GM12878 (cell line): ENCODE measurements at regions not wholly inside any gene's neighbourhood (a gene's known extent, or its start where the extent isn't known, plus 50 kb on each side); places are given as distances from the start of the nearest gene placed in this dataset.

Experiments
- ATAC-seq: fragments of 200-7000 bp; cut with Tn5 transposase; 3 replicates; pipeline ENCODE4 v1.9.1; 2020; ENCODE audit warnings: mild to moderate bottlenecking, moderate library complexity
- BruUV-seq: library from RNA; stranded (reverse); fragments of 400-500 nt; replicated peaks from 2 replicates; lab custom pipeline; 2021; lab: Mats Ljungman, UMichigan
- CTCF ChIA-PET: fragments of 300-600 bp; sonication (Branson Sonifier 250); formaldehyde crosslinking; extraction: SDS; loops from one replicate; lab custom pipeline; 2021; ENCODE audit warnings: inconsistent platforms; lab: Yijun Ruan, JAX
- POLR2A ChIA-PET: fragments of 350-600 bp; formaldehyde crosslinking; extraction: SDS; loops from one replicate; lab custom pipeline; 2021; ENCODE audit warnings: inconsistent platforms; lab: Charles Lee
- RAD21 ChIA-PET: fragments of 300-600 bp; sonication (Branson Sonifier 250); formaldehyde crosslinking; loops from one replicate; lab custom pipeline; 2023; ENCODE audit warnings: antibody characterized with exemption; ENCODE audit not compliant: unreplicated experiment; lab: Charles Lee
- SMC1A ChIA-PET: fragments of 300-600 bp; sonication (Branson Sonifier 250); formaldehyde crosslinking; loops from one replicate; lab custom pipeline; 2023; ENCODE audit not compliant: unreplicated experiment, uncharacterized antibody; lab: Charles Lee
- DNase-seq: peaks from one replicate; pipeline ENCODE4 v3.0.0-alpha.2; 2011; ENCODE audit warnings: low read depth, low spot score
- FAIRE-seq: peaks from 3 replicates; lab custom pipeline; 2011; peaks lifted over from hg19 to GRCh38; lab: Jason Lieb, UNC
- H2AFZ ChIP-seq: 2 replicates; pipeline ENCODE4 v1.6.0; 2011; ENCODE audit warnings: low read depth, low read length, control low read depth; ENCODE audit not compliant: control insufficient read depth
- H3K27ac ChIP-seq: 2 replicates; pipeline ENCODE4 v1.5.1; 2011; ENCODE audit warnings: control low read depth; ENCODE audit not compliant: control insufficient read depth, insufficient read depth
- H3K27me3 ChIP-seq, 2 experiments: replicated peaks in 1 of 2; 2 replicates each; pipeline versions ENCODE4 v1.6.0 to v1.6.1; 2011; ENCODE audit warnings: low read length in 1 of 2; ENCODE audit not compliant: control insufficient read depth in 2 of 2, insufficient read depth in 2 of 2
- H3K36me3 ChIP-seq, 2 experiments: 2 replicates each; pipeline ENCODE4 v1.5.1; 2011; ENCODE audit warnings: low read length in 1 of 2; ENCODE audit not compliant: control insufficient read depth in 2 of 2, insufficient read depth in 2 of 2
- H3K4me1 ChIP-seq: 2 replicates; pipeline ENCODE4 v1.6.1; 2011; ENCODE audit warnings: mild to moderate bottlenecking, low read length, moderate library complexity, mixed read lengths; ENCODE audit not compliant: control insufficient read depth, insufficient read depth
- H3K4me2 ChIP-seq: 2 replicates; pipeline ENCODE4 v1.6.0; 2011; ENCODE audit warnings: control low read depth; ENCODE audit not compliant: control insufficient read depth, insufficient read depth
- H3K4me3 ChIP-seq: fragments of 200-600 bp; sonication (generic); 2 replicates; pipeline ENCODE4 v1.5.1; 2016
- H3K79me2 ChIP-seq: 2 replicates; pipeline ENCODE4 v1.6.0; 2011; ENCODE audit warnings: low read length; ENCODE audit not compliant: control insufficient read depth, insufficient read depth
- H3K9ac ChIP-seq: 2 replicates; pipeline ENCODE4 v1.8.0; 2011; ENCODE audit warnings: low read length, control low read depth, mixed read lengths; ENCODE audit not compliant: control insufficient read depth, insufficient read depth
- H3K9me3 ChIP-seq: replicated peaks from 3 replicates; pipeline ENCODE4 v1.5.1; 2011; ENCODE audit warnings: mild to moderate bottlenecking, low read length; ENCODE audit not compliant: control insufficient read depth, insufficient read depth
- H4K20me1 ChIP-seq: 2 replicates; pipeline ENCODE4 v1.6.0; 2011; ENCODE audit not compliant: control insufficient read depth, insufficient read depth
- CHD4 ChIP-seq: fragments of 200-600 bp; sonication (generic); IDR thresholded peaks from 2 replicates; pipeline ENCODE4 v1.6.1; 2016; ENCODE audit warnings: mild to moderate bottlenecking
- MYC ChIP-seq: IDR thresholded peaks from 2 replicates; pipeline ENCODE4 v1.6.1; 2011; ENCODE audit warnings: mild to moderate bottlenecking, low read length, moderate library complexity, inconsistent platforms; ENCODE audit not compliant: insufficient read depth, insufficient replicate concordance, insufficient read length, severe bottlenecking
- SKIL ChIP-seq: fragments of 450-650 bp; IDR thresholded peaks from 2 replicates; pipeline ENCODE4 v1.6.1; 2017; ENCODE audit warnings: mild to moderate bottlenecking, low read depth, inconsistent platforms; ENCODE audit not compliant: poor library complexity, severe bottlenecking
- SMAD1 ChIP-seq: fragments of 450-650 bp; IDR thresholded peaks from 2 replicates; pipeline ENCODE4 v1.6.1; 2018; ENCODE audit warnings: mild to moderate bottlenecking, low read depth; ENCODE audit not compliant: partially characterized antibody
- ZNF384 ChIP-seq: IDR thresholded peaks from 2 replicates; pipeline ENCODE4 v1.6.1; 2012; ENCODE audit warnings: low read depth, mild to moderate bottlenecking, low read length, improper control_type of control experiment, borderline replicate concordance
- WGBS: methylation state at CpG from one replicate; pipeline ENCODE4 v1.1.6; 2016; ENCODE audit warnings: low lambda C conversion rate; ENCODE audit not compliant: insufficient replicate concordance, insufficient coverage; ENCODE audit errors: missing lambda C conversion rate; 5-methylcytosine and 5-hydroxymethylcytosine counted together
- in situ Hi-C: fragments of 300-500 bp; cut with MboI; formaldehyde crosslinking; loops from 9 replicates; pipeline ENCODE4 v1.14.3; 2018; ENCODE audit warnings: mixed read lengths
- intact Hi-C: fragments of 100-400 bp; cut with micrococcal nuclease; formaldehyde crosslinking; loops from one replicate; pipeline ENCODE4 v1.14.2; 2022; ENCODE audit not compliant: unreplicated experiment
- TF ChIP-seq, protein P1 (sequence below), 3 experiments: IDR thresholded peaks in 2 of 3; conservative IDR thresholded peaks in 1 of 3; 2 replicates each; pipeline ENCODE4 v1.5.1; 2011; ENCODE audit warnings: low read depth in 3 of 3, low read length in 3 of 3, mild to moderate bottlenecking in 3 of 3, control low read depth in 2 of 3, moderate library complexity in 2 of 3, inconsistent platforms in 1 of 3, mixed read lengths in 1 of 3; ENCODE audit not compliant: control insufficient read depth in 2 of 3, insufficient read depth in 1 of 3; ENCODE audit errors: extremely low read depth in 1 of 3

DNA sequence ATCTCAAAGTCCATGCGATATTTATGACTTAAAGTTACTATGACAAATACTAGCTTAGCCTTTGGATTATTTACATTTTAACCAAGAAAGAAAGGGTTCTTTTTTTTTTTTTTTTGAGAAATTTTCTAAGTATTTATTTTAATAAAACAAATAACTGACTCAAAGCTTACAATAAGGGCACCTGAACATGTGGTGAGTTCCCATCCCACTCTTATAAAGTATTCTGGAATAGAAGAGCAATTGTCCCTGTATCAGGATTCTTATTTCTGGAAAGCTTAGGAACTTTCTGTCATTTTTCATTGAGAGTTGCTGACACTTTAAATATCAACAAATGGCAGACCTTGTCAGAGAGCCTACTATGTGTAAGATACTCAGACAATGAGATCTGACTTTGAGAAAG lies 686.1 kb upstream of the SOX9 start (continued):
- no peak for TF ChIP-seq SKIL
- TF ChIP-seq, protein P1, sequence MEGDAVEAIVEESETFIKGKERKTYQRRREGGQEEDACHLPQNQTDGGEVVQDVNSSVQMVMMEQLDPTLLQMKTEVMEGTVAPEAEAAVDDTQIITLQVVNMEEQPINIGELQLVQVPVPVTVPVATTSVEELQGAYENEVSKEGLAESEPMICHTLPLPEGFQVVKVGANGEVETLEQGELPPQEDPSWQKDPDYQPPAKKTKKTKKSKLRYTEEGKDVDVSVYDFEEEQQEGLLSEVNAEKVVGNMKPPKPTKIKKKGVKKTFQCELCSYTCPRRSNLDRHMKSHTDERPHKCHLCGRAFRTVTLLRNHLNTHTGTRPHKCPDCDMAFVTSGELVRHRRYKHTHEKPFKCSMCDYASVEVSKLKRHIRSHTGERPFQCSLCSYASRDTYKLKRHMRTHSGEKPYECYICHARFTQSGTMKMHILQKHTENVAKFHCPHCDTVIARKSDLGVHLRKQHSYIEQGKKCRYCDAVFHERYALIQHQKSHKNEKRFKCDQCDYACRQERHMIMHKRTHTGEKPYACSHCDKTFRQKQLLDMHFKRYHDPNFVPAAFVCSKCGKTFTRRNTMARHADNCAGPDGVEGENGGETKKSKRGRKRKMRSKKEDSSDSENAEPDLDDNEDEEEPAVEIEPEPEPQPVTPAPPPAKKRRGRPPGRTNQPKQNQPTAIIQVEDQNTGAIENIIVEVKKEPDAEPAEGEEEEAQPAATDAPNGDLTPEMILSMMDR (IDR thresholded peaks at IDR 0.05 in 2 of 3, conservative IDR thresholded peaks at IDR 0.05 in 1 of 3; ENCODE audit: control insufficient read depth in 2 of 3, extremely low read depth in 1 of 3, insufficient read depth in 1 of 3, low read depth in 3 of 3, low read length in 3 of 3): no peak

DNA sequence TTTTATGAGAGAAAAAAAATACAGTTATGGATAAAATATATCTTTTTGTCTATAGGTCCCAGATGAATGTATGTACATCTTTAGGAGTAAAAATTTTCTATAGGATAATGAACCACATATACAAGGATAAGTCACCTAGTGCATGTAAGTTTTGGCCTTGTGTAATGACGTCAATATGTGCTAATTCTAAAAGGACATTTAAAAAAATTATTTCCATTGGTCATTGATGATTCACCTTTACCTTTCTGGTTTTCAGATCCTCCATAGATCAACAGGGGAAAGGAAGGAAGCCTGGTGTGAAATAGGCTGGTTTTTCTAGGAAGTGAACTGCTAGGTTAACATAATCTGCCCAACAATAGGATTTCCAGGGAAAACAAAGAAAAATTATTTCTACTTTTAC lies 684.3 kb upstream of the SOX9 start:
- Histone ChIP-seq H3K27me3 (no peaks in the 10 kb centered on the region), H3K79me2 (no peaks in the 10 kb centered on the region), H3K4me2 (no peak overlapping the region), H3K4me3 (no peak overlapping the region), H3K4me1 (no peaks in the 10 kb centered on the region), H3K9ac (no peak overlapping the region), H3K27ac (no peak overlapping the region), H3K36me3 (no peaks in the 10 kb centered on the region), H3K9me3 (no peaks in the 10 kb centered on the region), H2AFZ (no peak overlapping the region), H4K20me1 (no peaks in the 10 kb centered on the region)
- TF ChIP-seq ZNF384 (no peak), MYC (no peak), CHD4 (no peak), SMAD1 (no peak)
- ChIA-PET CTCF (no interaction called here), POLR2A (no interaction called here), RAD21 (no interaction called here), SMC1A (no interaction called here)
- intact Hi-C loops: no loop called here
- WGBS: 7% methylated on average over 1 of the region's 1 CpG
- no TSS peak for BruUV-seq
- FAIRE-seq: no peak
- DNase-seq: no peak
- in situ Hi-C loops: no loop called here
- no peak for ATAC-seq
